AG09319 (cell line): ENCODE measurements at regions not wholly inside any gene's neighbourhood (a gene's known extent, or its start where the extent isn't known, plus 50 kb on each side); places are given as distances from the start of the nearest gene placed in this dataset.

Source experiments
- DNase-seq: peaks from one replicate; pipeline ENCODE4 v3.0.0-alpha.2; 2010; ENCODE audit warnings: low read depth; ENCODE audit errors: extremely low read depth
- TF ChIP-seq, protein P1 (sequence below): IDR thresholded peaks from 2 replicates; pipeline ENCODE4 v1.5.1; 2011; ENCODE audit warnings: low read depth, mild to moderate bottlenecking, inconsistent platforms, low read length, moderate library complexity

GRCh38 chr9:73855206-73855605 lies 641.9 kb upstream of the RORB start:
- TF ChIP-seq, protein P1, sequence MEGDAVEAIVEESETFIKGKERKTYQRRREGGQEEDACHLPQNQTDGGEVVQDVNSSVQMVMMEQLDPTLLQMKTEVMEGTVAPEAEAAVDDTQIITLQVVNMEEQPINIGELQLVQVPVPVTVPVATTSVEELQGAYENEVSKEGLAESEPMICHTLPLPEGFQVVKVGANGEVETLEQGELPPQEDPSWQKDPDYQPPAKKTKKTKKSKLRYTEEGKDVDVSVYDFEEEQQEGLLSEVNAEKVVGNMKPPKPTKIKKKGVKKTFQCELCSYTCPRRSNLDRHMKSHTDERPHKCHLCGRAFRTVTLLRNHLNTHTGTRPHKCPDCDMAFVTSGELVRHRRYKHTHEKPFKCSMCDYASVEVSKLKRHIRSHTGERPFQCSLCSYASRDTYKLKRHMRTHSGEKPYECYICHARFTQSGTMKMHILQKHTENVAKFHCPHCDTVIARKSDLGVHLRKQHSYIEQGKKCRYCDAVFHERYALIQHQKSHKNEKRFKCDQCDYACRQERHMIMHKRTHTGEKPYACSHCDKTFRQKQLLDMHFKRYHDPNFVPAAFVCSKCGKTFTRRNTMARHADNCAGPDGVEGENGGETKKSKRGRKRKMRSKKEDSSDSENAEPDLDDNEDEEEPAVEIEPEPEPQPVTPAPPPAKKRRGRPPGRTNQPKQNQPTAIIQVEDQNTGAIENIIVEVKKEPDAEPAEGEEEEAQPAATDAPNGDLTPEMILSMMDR: no peak

GRCh38 chr9:73863924-73864323 lies 633.2 kb upstream of the RORB start:
- TF ChIP-seq, protein P1: no peak
- DNase-seq: no peak

More at GRCh38 chr9:73855206-73855605, 641.9 kb upstream of the RORB start:
- DNase-seq: no peak

GRCh38 chr9:73866451-73866850 lies 630.7 kb upstream of the RORB start:
- DNase-seq: no peak
- TF ChIP-seq, protein P1: no peak

DNA sequence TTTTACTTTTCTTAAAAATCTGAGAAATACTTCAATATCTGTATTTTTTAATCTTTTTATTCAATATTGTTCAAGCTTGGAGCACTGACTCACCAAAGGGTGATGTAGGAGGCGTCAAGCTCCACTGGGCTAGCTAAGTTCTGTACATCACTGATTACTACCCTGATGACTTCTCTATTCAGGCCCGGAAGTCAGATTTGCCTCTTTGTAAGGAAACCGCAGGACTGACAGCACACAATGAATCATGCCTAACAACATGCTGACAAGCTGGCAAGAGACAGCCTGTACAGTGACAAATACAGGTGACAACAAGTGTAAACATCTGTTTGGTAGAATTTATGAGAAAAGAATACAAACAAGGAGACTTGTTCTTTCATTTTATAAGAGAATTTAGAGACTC lies 627.9 kb upstream of the RORB start:
- no peak for DNase-seq
- TF ChIP-seq, protein P1: no peak

GRCh38 chr9:73871636-73872035 lies 625.5 kb upstream of the RORB start:
- DNase-seq: no peak
- TF ChIP-seq, protein P1: no peak

DNA sequence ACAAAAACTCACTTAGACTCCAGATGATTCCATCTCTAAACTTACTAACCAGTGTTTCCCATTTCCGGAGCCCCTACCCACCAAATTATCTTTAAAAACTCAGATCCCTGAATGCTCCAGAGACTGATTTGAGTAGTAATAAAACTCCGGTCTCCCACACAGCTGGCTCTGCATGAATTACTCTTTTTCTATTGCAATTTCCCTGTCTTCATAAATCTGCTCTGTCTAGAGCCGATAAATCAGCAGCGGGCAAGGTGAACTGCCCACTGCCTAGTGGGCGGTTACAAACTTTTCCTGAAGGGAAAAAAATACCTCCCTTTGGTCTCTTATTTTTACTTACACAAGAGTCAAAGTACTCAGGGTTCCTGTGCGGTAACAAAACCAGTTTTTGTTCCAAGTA lies 624.4 kb upstream of the RORB start:
- TF ChIP-seq, protein P1: no peak
- no peak for DNase-seq

DNA sequence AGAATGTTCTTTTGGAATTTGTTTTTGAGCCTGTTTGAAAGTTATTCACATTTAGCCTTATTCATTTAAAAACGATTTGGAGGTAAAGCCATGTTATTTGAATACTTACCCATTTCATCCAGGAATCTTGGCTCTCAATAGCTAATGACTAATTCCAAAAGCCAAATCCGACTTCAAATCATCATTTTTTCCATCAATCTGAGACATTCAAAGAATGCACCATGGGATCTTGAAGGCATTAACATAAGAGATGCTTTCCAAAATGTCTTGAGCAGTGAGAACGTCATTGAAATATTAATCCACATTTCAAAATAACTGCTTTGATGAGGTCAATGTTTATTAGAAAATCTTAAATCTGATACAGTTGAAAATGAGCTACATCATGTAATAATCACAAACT lies 617.0 kb upstream of the RORB start:
- no peak for DNase-seq
- TF ChIP-seq, protein P1: no peak
